GM12878 (cell line): ENCODE measurements at regions not wholly inside any gene's neighbourhood (a gene's known extent, or its start where the extent isn't known, plus 50 kb on each side); places are given as distances from the start of the nearest gene placed in this dataset.

Experiments
- ATAC-seq: fragments of 200-7000 bp; cut with Tn5 transposase; 3 replicates; pipeline ENCODE4 v1.9.1; 2020; ENCODE audit warnings: mild to moderate bottlenecking, moderate library complexity
- BruUV-seq: library from RNA; stranded (reverse); fragments of 400-500 nt; replicated peaks from 2 replicates; lab custom pipeline; 2021; lab: Mats Ljungman, UMichigan
- CTCF ChIA-PET: fragments of 300-600 bp; sonication (Branson Sonifier 250); formaldehyde crosslinking; extraction: SDS; loops from one replicate; lab custom pipeline; 2021; ENCODE audit warnings: inconsistent platforms; lab: Yijun Ruan, JAX
- POLR2A ChIA-PET: fragments of 350-600 bp; formaldehyde crosslinking; extraction: SDS; loops from one replicate; lab custom pipeline; 2021; ENCODE audit warnings: inconsistent platforms; lab: Charles Lee
- RAD21 ChIA-PET: fragments of 300-600 bp; sonication (Branson Sonifier 250); formaldehyde crosslinking; loops from one replicate; lab custom pipeline; 2023; ENCODE audit warnings: antibody characterized with exemption; ENCODE audit not compliant: unreplicated experiment; lab: Charles Lee
- SMC1A ChIA-PET: fragments of 300-600 bp; sonication (Branson Sonifier 250); formaldehyde crosslinking; loops from one replicate; lab custom pipeline; 2023; ENCODE audit not compliant: unreplicated experiment, uncharacterized antibody; lab: Charles Lee
- DNase-seq: peaks from one replicate; pipeline ENCODE4 v3.0.0-alpha.2; 2011; ENCODE audit warnings: low read depth, low spot score
- FAIRE-seq: peaks from 3 replicates; lab custom pipeline; 2011; peaks lifted over from hg19 to GRCh38; lab: Jason Lieb, UNC
- H2AFZ ChIP-seq: 2 replicates; pipeline ENCODE4 v1.6.0; 2011; ENCODE audit warnings: low read depth, low read length, control low read depth; ENCODE audit not compliant: control insufficient read depth
- H3K27ac ChIP-seq: 2 replicates; pipeline ENCODE4 v1.5.1; 2011; ENCODE audit warnings: control low read depth; ENCODE audit not compliant: control insufficient read depth, insufficient read depth
- H3K27me3 ChIP-seq, 2 experiments: replicated peaks in 1 of 2; 2 replicates each; pipeline versions ENCODE4 v1.6.0 to v1.6.1; 2011; ENCODE audit warnings: low read length in 1 of 2; ENCODE audit not compliant: control insufficient read depth in 2 of 2, insufficient read depth in 2 of 2
- H3K36me3 ChIP-seq, 2 experiments: 2 replicates each; pipeline ENCODE4 v1.5.1; 2011; ENCODE audit warnings: low read length in 1 of 2; ENCODE audit not compliant: control insufficient read depth in 2 of 2, insufficient read depth in 2 of 2
- H3K4me1 ChIP-seq: 2 replicates; pipeline ENCODE4 v1.6.1; 2011; ENCODE audit warnings: mild to moderate bottlenecking, low read length, moderate library complexity, mixed read lengths; ENCODE audit not compliant: control insufficient read depth, insufficient read depth
- H3K4me2 ChIP-seq: 2 replicates; pipeline ENCODE4 v1.6.0; 2011; ENCODE audit warnings: control low read depth; ENCODE audit not compliant: control insufficient read depth, insufficient read depth
- H3K4me3 ChIP-seq: fragments of 200-600 bp; sonication (generic); 2 replicates; pipeline ENCODE4 v1.5.1; 2016
- H3K79me2 ChIP-seq: 2 replicates; pipeline ENCODE4 v1.6.0; 2011; ENCODE audit warnings: low read length; ENCODE audit not compliant: control insufficient read depth, insufficient read depth
- H3K9ac ChIP-seq: 2 replicates; pipeline ENCODE4 v1.8.0; 2011; ENCODE audit warnings: low read length, control low read depth, mixed read lengths; ENCODE audit not compliant: control insufficient read depth, insufficient read depth
- H3K9me3 ChIP-seq: replicated peaks from 3 replicates; pipeline ENCODE4 v1.5.1; 2011; ENCODE audit warnings: mild to moderate bottlenecking, low read length; ENCODE audit not compliant: control insufficient read depth, insufficient read depth
- H4K20me1 ChIP-seq: 2 replicates; pipeline ENCODE4 v1.6.0; 2011; ENCODE audit not compliant: control insufficient read depth, insufficient read depth
- EED ChIP-seq: sonication (generic); IDR thresholded peaks from 2 replicates; pipeline ENCODE4 v1.6.1; 2016; ENCODE audit warnings: antibody characterized with exemption, low read depth
- JUNB ChIP-seq: IDR thresholded peaks from 2 replicates; pipeline ENCODE4 v1.6.1; 2016; ENCODE audit warnings: antibody characterized with exemption, mild to moderate bottlenecking
- POLR2AphosphoS5 ChIP-seq: IDR thresholded peaks from 2 replicates; pipeline ENCODE4 v1.6.1; 2011; ENCODE audit warnings: mild to moderate bottlenecking, low read length, inconsistent platforms
- POU2F2 ChIP-seq: IDR thresholded peaks from 3 replicates; pipeline ENCODE4 v1.6.1; 2011; ENCODE audit warnings: low read depth, mild to moderate bottlenecking, low read length, borderline replicate concordance
- SUZ12 ChIP-seq: fragments of 200-600 bp; sonication (generic); IDR thresholded peaks from one replicate; pipeline ENCODE4 v1.6.1; 2018; ENCODE audit warnings: antibody characterized with exemption, mild to moderate bottlenecking; ENCODE audit not compliant: unreplicated experiment
- WGBS: methylation state at CpG from one replicate; pipeline ENCODE4 v1.1.6; 2016; ENCODE audit warnings: low lambda C conversion rate; ENCODE audit not compliant: insufficient replicate concordance, insufficient coverage; ENCODE audit errors: missing lambda C conversion rate; 5-methylcytosine and 5-hydroxymethylcytosine counted together
- in situ Hi-C: fragments of 300-500 bp; cut with MboI; formaldehyde crosslinking; loops from 9 replicates; pipeline ENCODE4 v1.14.3; 2018; ENCODE audit warnings: mixed read lengths
- intact Hi-C: fragments of 100-400 bp; cut with micrococcal nuclease; formaldehyde crosslinking; loops from one replicate; pipeline ENCODE4 v1.14.2; 2022; ENCODE audit not compliant: unreplicated experiment
- TF ChIP-seq, protein P1 (sequence below): fragments of 450-650 bp; IDR thresholded peaks from 2 replicates; pipeline ENCODE4 v1.6.1; 2017; ENCODE audit warnings: antibody characterized with exemption, mild to moderate bottlenecking, moderate library complexity

DNA sequence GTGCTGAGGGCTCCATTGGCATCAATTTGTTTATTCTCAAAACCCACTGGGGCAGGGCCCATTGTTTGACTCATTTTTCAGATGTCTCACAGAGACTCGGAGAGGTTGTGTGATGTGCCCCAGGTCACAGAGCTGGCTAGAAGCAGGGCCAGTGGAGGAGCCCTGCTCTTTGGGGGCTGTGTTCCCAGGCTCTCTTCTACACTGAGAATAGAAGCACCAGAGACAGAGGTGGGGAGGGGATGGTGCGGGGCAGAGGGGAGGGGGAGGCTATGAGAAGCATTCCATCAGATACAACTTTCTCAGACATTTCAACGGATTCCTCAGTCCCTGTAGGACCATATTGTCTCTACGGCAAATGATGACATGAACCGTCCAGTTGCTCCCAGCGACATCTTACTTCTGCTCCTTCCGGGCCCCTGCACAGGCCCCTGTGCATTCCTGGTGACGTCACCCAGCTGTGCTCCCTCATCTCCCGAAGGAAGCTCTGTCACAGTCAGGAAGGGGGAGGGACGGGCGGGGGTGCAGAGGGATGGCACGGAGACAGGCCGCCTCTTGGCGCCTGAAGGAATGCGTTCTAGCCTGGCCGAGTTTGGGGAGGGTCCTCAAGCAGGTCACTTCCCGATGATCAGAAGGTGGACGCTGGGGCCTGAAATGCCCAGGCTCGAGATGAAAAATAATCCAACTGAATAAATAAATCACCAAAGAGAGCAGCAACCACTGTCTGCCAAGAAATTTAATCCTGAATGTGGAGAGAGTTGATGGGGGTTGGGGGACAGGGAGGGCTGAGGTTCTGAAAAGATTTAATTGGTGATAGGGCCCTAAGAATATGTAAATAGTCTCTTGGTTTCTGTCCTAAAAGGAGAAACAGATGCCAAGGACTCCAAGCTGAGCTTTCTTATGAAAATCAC, 114.1 kb downstream of the NOG start (continued):
- TF ChIP-seq, protein P1, sequence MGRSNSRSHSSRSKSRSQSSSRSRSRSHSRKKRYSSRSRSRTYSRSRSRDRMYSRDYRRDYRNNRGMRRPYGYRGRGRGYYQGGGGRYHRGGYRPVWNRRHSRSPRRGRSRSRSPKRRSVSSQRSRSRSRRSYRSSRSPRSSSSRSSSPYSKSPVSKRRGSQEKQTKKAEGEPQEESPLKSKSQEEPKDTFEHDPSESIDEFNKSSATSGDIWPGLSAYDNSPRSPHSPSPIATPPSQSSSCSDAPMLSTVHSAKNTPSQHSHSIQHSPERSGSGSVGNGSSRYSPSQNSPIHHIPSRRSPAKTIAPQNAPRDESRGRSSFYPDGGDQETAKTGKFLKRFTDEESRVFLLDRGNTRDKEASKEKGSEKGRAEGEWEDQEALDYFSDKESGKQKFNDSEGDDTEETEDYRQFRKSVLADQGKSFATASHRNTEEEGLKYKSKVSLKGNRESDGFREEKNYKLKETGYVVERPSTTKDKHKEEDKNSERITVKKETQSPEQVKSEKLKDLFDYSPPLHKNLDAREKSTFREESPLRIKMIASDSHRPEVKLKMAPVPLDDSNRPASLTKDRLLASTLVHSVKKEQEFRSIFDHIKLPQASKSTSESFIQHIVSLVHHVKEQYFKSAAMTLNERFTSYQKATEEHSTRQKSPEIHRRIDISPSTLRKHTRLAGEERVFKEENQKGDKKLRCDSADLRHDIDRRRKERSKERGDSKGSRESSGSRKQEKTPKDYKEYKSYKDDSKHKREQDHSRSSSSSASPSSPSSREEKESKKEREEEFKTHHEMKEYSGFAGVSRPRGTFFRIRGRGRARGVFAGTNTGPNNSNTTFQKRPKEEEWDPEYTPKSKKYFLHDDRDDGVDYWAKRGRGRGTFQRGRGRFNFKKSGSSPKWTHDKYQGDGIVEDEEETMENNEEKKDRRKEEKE, result no peak

- ChIA-PET CTCF (interaction anchor here (0.6 kb wide), 1 partner anchor 116 kb away, joined by 3 read pairs; no protein-coding TSS in a partner anchor), RAD21 (no interaction called here), POLR2A (no interaction called here), SMC1A (no interaction called here)
- H2AFZ ChIP-seq, result no peak overlapping the region
- WGBS, result 0% methylated on average over 1 of the region's 1 CpG
- intact Hi-C loops, result no loop called here
- no peaks in the 10 kb centered on the region for H3K79me2 ChIP-seq
- H3K27me3 ChIP-seq, result no peaks in the 10 kb centered on the region; a peak in 3 of 4 replicates
- H4K20me1 ChIP-seq, result no peaks in the 10 kb centered on the region
- no peaks in the 10 kb centered on the region for H3K9me3 ChIP-seq
- H3K27ac ChIP-seq, result no peak overlapping the region
- DNase-seq (no peak), ATAC-seq (no peak)
- no TSS peak for BruUV-seq
- H3K36me3 ChIP-seq, result no peaks in the 10 kb centered on the region
- in situ Hi-C loops, result no loop called here
- H3K4me2 ChIP-seq, result no peak overlapping the region
- H3K4me1 ChIP-seq, result no peaks in the 10 kb centered on the region
- H3K9ac ChIP-seq, result no peak overlapping the region
- no peak overlapping the region for H3K4me3 ChIP-seq
- TF ChIP-seq JUNB (no peak), EED (no peak), POLR2AphosphoS5 (no peak), POU2F2 (no peak), SUZ12 (no peak)
- TF ChIP-seq, all 136 proteins: peak for 0
- FAIRE-seq, result no peak
Measured at GRCh38 chr17:56708220-56708558, 114.7 kb downstream of the NOG start.
